Cardiac fibroblast (primary cell): ENCODE measurements at regions not wholly inside any gene's neighbourhood (a gene's known extent, or its start where the extent isn't known, plus 50 kb on each side); places are given as distances from the start of the nearest gene placed in this dataset.

Experiments
- DNase-seq, 2 donors: peaks; one replicate each; pipeline versions ENCODE4 v3.0.0 to v3.0.0-alpha.2; 2010; ENCODE audit warnings: low read depth in 2 of 2
- H3K4me3 ChIP-seq, 2 donors: replicated peaks in 1 of 2; 1 replicate in 1 of 2; 2 replicates in 1 of 2; pipeline ENCODE4 v1.5.1; 2011; ENCODE audit warnings: low read depth in 2 of 2, low read length in 2 of 2, mild to moderate bottlenecking in 2 of 2, moderate library complexity in 1 of 2
- CTCF ChIP-seq: IDR thresholded peaks from one replicate; pipeline ENCODE4 v1.5.1; 2011; ENCODE audit warnings: low read depth, mild to moderate bottlenecking, low read length, inconsistent platforms

- no peak for TF ChIP-seq CTCF
- no peak for DNase-seq
- H3K4me3 ChIP-seq: no peak overlapping the region
These were observed 116.6 kb upstream of the RTL1 start for GRCh38 chr14:101019990-101020710.

DNA sequence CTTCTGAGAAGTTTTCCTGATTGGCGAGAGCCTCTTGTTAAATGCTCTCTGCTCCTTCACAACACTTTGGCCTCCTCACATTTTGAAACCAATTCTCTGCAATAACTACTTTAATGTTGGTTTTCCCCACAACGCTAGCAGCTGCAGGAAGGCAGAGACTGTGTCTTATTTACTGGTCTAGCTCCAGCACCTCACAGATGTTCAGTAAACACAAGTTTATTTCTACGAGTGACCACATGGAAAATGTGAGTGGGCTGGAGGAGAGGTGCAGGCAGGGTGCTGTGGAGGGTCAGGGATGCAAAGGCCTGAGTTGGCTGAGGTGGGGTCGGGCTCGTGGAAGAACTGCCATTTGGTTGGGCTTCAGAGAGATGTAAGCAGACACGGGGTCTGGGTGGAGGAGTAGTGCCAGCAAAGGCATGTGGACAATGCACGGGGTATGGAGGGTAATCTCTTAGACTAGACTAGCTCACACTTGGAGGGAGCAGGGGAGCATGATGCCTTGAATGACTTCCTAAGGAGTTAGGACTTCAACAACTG is 117.4 kb upstream of the RTL1 start:
- DNase-seq: no peak
- no peak for TF ChIP-seq CTCF
- H3K4me3 ChIP-seq: no peak overlapping the region

DNA sequence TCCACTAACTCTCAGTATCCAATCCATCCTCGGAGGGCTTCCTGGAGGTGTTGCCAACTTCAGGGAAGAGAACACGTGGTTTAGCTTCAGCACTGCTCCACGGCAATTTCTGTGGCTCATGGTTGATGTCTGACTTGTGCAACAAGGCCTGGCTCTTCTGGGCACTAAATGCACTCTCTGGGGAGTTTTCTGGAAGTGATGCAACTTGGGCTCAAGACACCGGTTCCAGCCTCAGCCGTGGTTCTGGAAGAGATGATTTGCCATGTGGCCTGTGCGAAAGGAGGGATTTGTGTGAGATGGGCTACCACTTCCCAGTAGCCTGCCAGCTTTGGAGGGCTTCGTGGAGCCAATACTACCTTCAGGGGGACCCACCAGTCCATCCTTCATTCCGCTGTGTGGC is 118.6 kb upstream of the RTL1 start:
- TF ChIP-seq CTCF: no peak
- no peak overlapping the region for H3K4me3 ChIP-seq
- peak in 1 of 2 donors; percentile 11 for DNase-seq

- no peak overlapping the region for H3K4me3 ChIP-seq
- no peak for DNase-seq
- TF ChIP-seq CTCF: no peak
These were observed 119.5 kb upstream of the RTL1 start for GRCh38 chr14:101022916-101023435.

GRCh38 chr14:101024686-101025085 is 121.2 kb upstream of the RTL1 start:
- H3K4me3 ChIP-seq: no peak overlapping the region
- TF ChIP-seq CTCF: no peak
- no peak for DNase-seq

DNA sequence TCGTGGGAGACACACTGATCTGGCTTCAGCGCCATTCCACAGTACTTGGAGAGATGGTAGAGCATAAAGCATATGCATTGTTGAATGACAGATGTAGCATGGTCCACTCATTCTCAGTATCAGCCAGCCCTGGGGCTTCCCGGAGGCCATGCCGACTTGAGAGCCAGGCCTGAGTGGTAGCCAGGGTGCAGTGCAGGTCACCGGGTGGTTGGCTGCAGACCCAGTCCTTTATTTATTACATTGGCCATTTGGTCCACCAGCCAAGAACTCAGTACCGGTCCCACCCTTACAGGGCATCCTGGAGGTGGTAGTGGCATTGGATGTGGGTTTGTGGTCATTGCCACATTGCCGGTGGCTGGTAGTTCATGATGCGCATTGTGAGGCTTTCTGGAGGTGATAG is 121.6 kb upstream of the RTL1 start:
- no peak overlapping the region for H3K4me3 ChIP-seq
- DNase-seq: no peak
- no peak for TF ChIP-seq CTCF
